ENCODE measurements at regions not wholly inside any gene's neighbourhood (a gene's known extent, or its start where the extent isn't known, plus 50 kb on each side); places are given as distances from the start of the nearest gene placed in this dataset.

DNA sequence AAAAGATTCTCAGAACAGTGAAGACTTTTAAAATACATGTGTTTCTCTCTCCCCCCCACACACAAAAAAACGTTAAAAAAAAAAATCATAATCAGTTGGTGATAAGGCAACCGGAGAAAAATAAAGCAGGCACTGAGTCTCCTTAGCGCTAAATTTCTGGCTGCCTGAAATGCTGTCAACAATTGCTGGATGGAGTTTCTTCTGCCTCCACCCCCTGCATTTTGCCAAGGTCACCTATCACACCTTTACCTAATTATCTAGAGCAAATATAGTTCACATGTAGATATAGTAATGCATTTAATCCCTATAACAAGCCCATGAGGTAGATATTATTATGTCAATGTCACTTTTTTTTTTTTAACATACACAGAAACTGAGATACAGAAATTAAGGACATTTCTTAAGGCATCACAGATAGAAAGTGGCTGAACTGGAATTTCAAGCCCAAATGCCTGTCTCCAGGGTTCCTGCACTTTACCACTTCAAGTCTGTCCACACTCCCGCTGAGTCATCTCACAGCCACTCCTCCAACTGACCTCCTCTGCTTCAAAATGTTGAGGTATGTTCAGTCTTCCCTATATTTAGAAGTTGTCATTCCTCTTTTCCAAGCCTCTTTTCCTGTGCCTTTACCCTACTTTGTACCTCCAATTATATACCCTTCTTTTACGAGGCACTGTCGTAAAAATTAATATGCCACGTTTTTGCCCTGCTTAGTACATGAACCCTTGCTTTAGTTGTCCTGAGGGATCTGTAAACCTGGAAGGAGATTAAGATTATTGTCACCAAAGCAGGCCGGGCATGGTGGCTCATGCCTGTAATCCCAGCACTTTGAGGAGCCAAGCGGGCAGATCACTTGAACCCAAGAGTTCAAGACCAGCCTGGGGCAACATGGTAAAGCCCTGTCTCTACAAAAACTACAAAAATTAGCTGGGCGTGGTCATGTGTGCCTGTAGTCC is 72.8 kb upstream of the MPP7 start (continued):
- TF ChIP-seq ZNF518A (tag by site-specific recombination; conservative IDR thresholded peaks at IDR 0.05; ENCODE audit: low read depth), result no peak
- no peak for TF ChIP-seq ZNF423 (tag by site-specific recombination; IDR thresholded peaks at IDR 0.05)
- peak; percentile 86 for TF ChIP-seq ZNF133 (tag by site-specific recombination; IDR thresholded peaks at IDR 0.05)
- peak; percentile 90 for TF ChIP-seq SP7 (tag by site-specific recombination; IDR thresholded peaks at IDR 0.05)
- no peak for TF ChIP-seq ZNF571 (tag by site-specific recombination; IDR thresholded peaks at IDR 0.05)
- TF ChIP-seq ZNF621 (tag by site-specific recombination; IDR thresholded peaks at IDR 0.05), result no peak
- peak; percentile 33; the same call in 1 of the 2 replicates for TF ChIP-seq FEZF1 (tag by site-specific recombination; IDR thresholded peaks at IDR 0.05)
- no peak for TF ChIP-seq ZNF211 (tag by site-specific recombination; IDR thresholded peaks at IDR 0.05; ENCODE audit: low read depth)
- peak; percentile 54; the same call in 1 of the 2 replicates for TF ChIP-seq ZSCAN16 (tag by site-specific recombination; IDR thresholded peaks at IDR 0.05)
- TF ChIP-seq ZNF146 (tag by site-specific recombination; IDR thresholded peaks at IDR 0.05), result no peak
- TF ChIP-seq ZNF521 (tag by site-specific recombination; IDR thresholded peaks at IDR 0.05), result no peak
- TF ChIP-seq ZNF555 (tag by site-specific recombination; conservative IDR thresholded peaks at IDR 0.05), result no peak
- 0 out of 2 replicates have a peak, but pooled peaks have one; percentile 25 for TF ChIP-seq GLIS1 (tag by site-specific recombination; IDR thresholded peaks at IDR 0.05)
- TF ChIP-seq ZNF23 (tag by site-specific recombination; IDR thresholded peaks at IDR 0.05; ENCODE audit: borderline replicate concordance), result no peak
- TF ChIP-seq, protein P1, sequence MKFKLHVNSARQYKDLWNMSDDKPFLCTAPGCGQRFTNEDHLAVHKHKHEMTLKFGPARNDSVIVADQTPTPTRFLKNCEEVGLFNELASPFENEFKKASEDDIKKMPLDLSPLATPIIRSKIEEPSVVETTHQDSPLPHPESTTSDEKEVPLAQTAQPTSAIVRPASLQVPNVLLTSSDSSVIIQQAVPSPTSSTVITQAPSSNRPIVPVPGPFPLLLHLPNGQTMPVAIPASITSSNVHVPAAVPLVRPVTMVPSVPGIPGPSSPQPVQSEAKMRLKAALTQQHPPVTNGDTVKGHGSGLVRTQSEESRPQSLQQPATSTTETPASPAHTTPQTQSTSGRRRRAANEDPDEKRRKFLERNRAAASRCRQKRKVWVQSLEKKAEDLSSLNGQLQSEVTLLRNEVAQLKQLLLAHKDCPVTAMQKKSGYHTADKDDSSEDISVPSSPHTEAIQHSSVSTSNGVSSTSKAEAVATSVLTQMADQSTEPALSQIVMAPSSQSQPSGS (tag by site-specific recombination; IDR thresholded peaks at IDR 0.05; ENCODE audit: low read depth), result no peak
- TF ChIP-seq ZNF664 (tag by site-specific recombination; IDR thresholded peaks at IDR 0.05), result no peak
- no peak for TF ChIP-seq ZNF112 (tag by site-specific recombination; IDR thresholded peaks at IDR 0.05)
- no peak for TF ChIP-seq ZNF501 (tag by site-specific recombination; IDR thresholded peaks at IDR 0.05)
- TF ChIP-seq ZNF660 (tag by site-specific recombination; IDR thresholded peaks at IDR 0.05), result no peak
- TF ChIP-seq ZNF600 (tag by site-specific recombination; IDR thresholded peaks at IDR 0.05), result peak; percentile 43; the same call in 1 of the 2 replicates
- TF ChIP-seq ZNF2 (tag by site-specific recombination; IDR thresholded peaks at IDR 0.05), result no peak

Measured in HEK293 (cell line).